ENCODE measurements at regions not wholly inside any gene's neighbourhood (a gene's known extent, or its start where the extent isn't known, plus 50 kb on each side); places are given as distances from the start of the nearest gene placed in this dataset.

DNA sequence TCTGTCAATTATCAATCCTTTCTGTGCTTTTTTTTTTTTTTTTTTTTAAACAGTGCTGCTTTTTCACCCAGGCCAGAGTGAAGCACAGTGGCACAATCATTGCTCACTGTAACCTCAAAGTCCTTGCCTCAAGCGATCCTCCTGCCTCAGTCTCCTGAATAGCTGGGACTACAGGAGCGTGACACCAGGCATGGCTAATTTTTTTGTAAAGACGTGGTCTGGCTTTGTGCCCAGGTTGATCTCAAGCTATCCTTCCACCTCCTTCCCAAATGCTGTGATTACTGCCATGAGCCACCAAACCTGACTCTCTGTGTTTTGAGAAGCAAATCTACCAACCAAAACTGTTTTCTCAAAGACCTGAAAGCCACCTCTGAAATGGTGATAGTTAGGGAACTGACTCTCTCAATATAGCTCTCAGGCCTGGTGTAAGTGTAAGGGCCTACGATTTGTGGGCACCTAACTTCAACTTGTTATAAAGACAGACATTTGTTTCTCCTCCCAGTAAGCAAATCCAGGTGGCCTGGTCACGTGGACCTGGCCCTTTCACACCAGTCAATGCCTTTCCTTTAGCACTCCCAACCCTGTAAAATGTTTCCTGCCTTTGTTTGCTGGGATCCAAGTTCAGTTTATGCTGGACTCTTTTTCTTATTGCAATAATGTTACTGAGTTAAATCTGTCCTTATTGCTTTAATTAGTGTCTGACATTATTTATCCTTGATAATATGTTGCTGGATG lies 2015.9 kb downstream of the PCDH7 start:
- Histone ChIP-seq H3K27ac (no peak overlapping the region), H3K4me1 (ENCODE audit: low read depth) (no peaks in the 10 kb centered on the region), H3K9me3 (ENCODE audit: low read depth) (no peaks in the 10 kb centered on the region), H3K27me3 (no peaks in the 10 kb centered on the region), H3K36me3 (no peaks in the 10 kb centered on the region), H3K4me3 (no peak overlapping the region)
- TF ChIP-seq, protein P1, sequence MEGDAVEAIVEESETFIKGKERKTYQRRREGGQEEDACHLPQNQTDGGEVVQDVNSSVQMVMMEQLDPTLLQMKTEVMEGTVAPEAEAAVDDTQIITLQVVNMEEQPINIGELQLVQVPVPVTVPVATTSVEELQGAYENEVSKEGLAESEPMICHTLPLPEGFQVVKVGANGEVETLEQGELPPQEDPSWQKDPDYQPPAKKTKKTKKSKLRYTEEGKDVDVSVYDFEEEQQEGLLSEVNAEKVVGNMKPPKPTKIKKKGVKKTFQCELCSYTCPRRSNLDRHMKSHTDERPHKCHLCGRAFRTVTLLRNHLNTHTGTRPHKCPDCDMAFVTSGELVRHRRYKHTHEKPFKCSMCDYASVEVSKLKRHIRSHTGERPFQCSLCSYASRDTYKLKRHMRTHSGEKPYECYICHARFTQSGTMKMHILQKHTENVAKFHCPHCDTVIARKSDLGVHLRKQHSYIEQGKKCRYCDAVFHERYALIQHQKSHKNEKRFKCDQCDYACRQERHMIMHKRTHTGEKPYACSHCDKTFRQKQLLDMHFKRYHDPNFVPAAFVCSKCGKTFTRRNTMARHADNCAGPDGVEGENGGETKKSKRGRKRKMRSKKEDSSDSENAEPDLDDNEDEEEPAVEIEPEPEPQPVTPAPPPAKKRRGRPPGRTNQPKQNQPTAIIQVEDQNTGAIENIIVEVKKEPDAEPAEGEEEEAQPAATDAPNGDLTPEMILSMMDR (IDR thresholded peaks at IDR 0.05; ENCODE audit: low read depth, low read length) = no peak
- no peak for DNase-seq (ENCODE audit: low read depth in 1 of 2, low spot score in 1 of 2)

DNA sequence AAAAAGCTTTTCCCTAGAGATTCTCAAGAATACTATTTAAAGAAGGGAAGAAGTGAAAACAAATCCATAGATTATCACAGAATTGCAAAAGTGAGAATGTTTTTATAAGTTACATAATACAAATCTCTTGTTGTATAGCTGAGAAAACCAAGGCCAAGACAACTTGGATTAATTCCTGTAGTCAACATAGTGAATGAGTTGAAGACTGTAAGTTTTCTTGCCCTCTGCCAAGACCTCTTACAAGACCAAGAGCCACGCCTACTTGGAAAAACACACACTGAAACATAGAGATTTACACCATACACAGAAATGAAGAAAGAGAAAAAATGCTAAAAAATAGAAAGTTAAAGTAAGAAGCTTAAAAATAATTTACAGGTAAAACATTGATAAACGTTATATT lies 2024.0 kb downstream of the PCDH7 start:
- Histone ChIP-seq H3K4me1 (ENCODE audit: low read depth) (no peaks in the 10 kb centered on the region), H3K27ac (no peak overlapping the region), H3K27me3 (no peaks in the 10 kb centered on the region), H3K4me3 (no peak overlapping the region), H3K36me3 (no peaks in the 10 kb centered on the region), H3K9me3 (ENCODE audit: low read depth) (no peaks in the 10 kb centered on the region)
- TF ChIP-seq, protein P1 (IDR thresholded peaks at IDR 0.05; ENCODE audit: low read depth, low read length) = no peak
- no peak for DNase-seq (ENCODE audit: low read depth in 1 of 2, low spot score in 1 of 2)

DNA sequence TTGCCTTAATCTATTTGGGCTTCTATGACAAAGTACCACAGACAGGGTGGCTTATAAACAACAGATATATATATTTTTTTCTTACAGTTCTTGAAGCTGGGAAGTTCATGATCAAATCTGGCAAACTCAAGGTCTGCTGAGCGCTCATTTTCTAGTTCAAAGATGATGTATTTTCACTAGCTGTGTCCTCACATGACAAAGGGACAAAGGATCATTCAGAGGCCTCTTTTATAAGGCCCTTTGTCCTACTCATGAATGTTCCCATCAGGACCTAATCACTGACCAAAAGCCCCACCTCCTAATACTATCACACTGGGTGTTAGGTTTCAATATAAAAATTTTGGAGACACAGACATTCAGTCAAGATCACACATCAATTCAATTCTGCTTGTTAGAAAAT lies 2025.2 kb downstream of the PCDH7 start:
- TF ChIP-seq, protein P1 (IDR thresholded peaks at IDR 0.05; ENCODE audit: low read depth, low read length) = no peak
- H3K4me1 ChIP-seq (ENCODE audit: low read depth) = no peaks in the 10 kb centered on the region
- H3K4me3 ChIP-seq = no peak overlapping the region
- no peak overlapping the region for H3K27ac ChIP-seq
- no peaks in the 10 kb centered on the region for H3K27me3 ChIP-seq
- no peaks in the 10 kb centered on the region for H3K36me3 ChIP-seq
- no peak for DNase-seq (ENCODE audit: low read depth in 1 of 2, low spot score in 1 of 2)
- H3K9me3 ChIP-seq (ENCODE audit: low read depth) = no peaks in the 10 kb centered on the region

DNA sequence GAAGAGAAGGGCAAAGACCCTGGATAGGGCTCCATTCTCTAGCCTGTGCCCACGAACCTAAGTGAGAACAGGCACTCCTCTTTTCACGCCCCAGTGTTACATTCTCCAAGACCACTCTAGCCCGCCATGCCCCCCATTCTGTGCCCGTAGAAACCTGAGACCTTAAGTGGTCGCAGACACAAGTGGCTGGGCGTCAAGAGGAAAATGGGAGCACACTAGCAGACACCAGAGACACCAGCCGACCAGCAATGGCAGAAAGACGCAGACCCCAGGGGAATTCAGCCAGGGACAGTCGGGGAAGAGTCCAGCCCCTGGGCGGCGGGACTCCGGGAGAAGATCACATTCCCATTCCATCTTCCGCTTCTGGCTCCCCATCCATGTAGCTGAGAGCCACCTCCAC lies 2027.9 kb downstream of the PCDH7 start:
- H3K27ac ChIP-seq = no peak overlapping the region
- no peak for DNase-seq (ENCODE audit: low read depth in 1 of 2, low spot score in 1 of 2)
- H3K27me3 ChIP-seq = no peaks in the 10 kb centered on the region
- no peaks in the 10 kb centered on the region for H3K4me1 ChIP-seq (ENCODE audit: low read depth)
- TF ChIP-seq, protein P1 (IDR thresholded peaks at IDR 0.05; ENCODE audit: low read depth, low read length) = no peak
- H3K36me3 ChIP-seq = no peaks in the 10 kb centered on the region
- H3K9me3 ChIP-seq (ENCODE audit: low read depth) = no peaks in the 10 kb centered on the region
- H3K4me3 ChIP-seq = no peak overlapping the region

DNA sequence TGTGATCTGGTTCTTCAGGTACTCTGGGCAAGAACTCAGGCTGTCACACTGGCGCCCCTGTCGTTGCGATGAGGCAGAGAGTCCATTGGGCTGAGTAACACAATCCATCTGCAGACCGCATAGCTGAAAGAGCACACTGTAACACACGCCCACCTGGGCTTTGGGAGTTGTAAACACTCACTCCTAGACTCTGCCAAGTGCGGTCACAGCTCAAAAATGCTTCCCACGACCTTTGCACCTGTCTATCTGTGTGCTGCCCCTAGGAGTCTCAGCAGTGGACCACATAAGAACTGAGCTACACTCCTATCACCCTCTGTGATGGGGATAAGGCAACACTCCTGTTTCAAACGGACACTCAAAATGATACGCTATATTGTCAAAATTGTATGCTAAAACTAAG lies 2028.3 kb downstream of the PCDH7 start:
- H3K4me1 ChIP-seq (ENCODE audit: low read depth) = no peaks in the 10 kb centered on the region
- H3K36me3 ChIP-seq = no peaks in the 10 kb centered on the region
- no peak overlapping the region for H3K4me3 ChIP-seq
- no peak overlapping the region for H3K27ac ChIP-seq
- TF ChIP-seq, protein P1 (IDR thresholded peaks at IDR 0.05; ENCODE audit: low read depth, low read length) = no peak
- no peaks in the 10 kb centered on the region for H3K9me3 ChIP-seq (ENCODE audit: low read depth)
- DNase-seq (ENCODE audit: low read depth in 1 of 2, low spot score in 1 of 2) = no peak
- no peaks in the 10 kb centered on the region for H3K27me3 ChIP-seq
